GM12878 (cell line): ENCODE measurements at regions not wholly inside any gene's neighbourhood (a gene's known extent, or its start where the extent isn't known, plus 50 kb on each side); places are given as distances from the start of the nearest gene placed in this dataset.

ENCODE experiments used
- ATAC-seq: fragments of 200-7000 bp; cut with Tn5 transposase; 3 replicates; pipeline ENCODE4 v1.9.1; 2020; ENCODE audit warnings: mild to moderate bottlenecking, moderate library complexity
- BruUV-seq: library from RNA; stranded (reverse); fragments of 400-500 nt; replicated peaks from 2 replicates; lab custom pipeline; 2021; lab: Mats Ljungman, UMichigan
- CTCF ChIA-PET: fragments of 300-600 bp; sonication (Branson Sonifier 250); formaldehyde crosslinking; extraction: SDS; loops from one replicate; lab custom pipeline; 2021; ENCODE audit warnings: inconsistent platforms; lab: Yijun Ruan, JAX
- POLR2A ChIA-PET: fragments of 350-600 bp; formaldehyde crosslinking; extraction: SDS; loops from one replicate; lab custom pipeline; 2021; ENCODE audit warnings: inconsistent platforms; lab: Charles Lee
- RAD21 ChIA-PET: fragments of 300-600 bp; sonication (Branson Sonifier 250); formaldehyde crosslinking; loops from one replicate; lab custom pipeline; 2023; ENCODE audit warnings: antibody characterized with exemption; ENCODE audit not compliant: unreplicated experiment; lab: Charles Lee
- SMC1A ChIA-PET: fragments of 300-600 bp; sonication (Branson Sonifier 250); formaldehyde crosslinking; loops from one replicate; lab custom pipeline; 2023; ENCODE audit not compliant: unreplicated experiment, uncharacterized antibody; lab: Charles Lee
- DNase-seq: peaks from one replicate; pipeline ENCODE4 v3.0.0-alpha.2; 2011; ENCODE audit warnings: low read depth, low spot score
- FAIRE-seq: peaks from 3 replicates; lab custom pipeline; 2011; peaks lifted over from hg19 to GRCh38; lab: Jason Lieb, UNC
- H2AFZ ChIP-seq: 2 replicates; pipeline ENCODE4 v1.6.0; 2011; ENCODE audit warnings: low read depth, low read length, control low read depth; ENCODE audit not compliant: control insufficient read depth
- H3K27ac ChIP-seq: 2 replicates; pipeline ENCODE4 v1.5.1; 2011; ENCODE audit warnings: control low read depth; ENCODE audit not compliant: control insufficient read depth, insufficient read depth
- H3K27me3 ChIP-seq, 2 experiments: replicated peaks in 1 of 2; 2 replicates each; pipeline versions ENCODE4 v1.6.0 to v1.6.1; 2011; ENCODE audit warnings: low read length in 1 of 2; ENCODE audit not compliant: control insufficient read depth in 2 of 2, insufficient read depth in 2 of 2
- H3K36me3 ChIP-seq, 2 experiments: 2 replicates each; pipeline ENCODE4 v1.5.1; 2011; ENCODE audit warnings: low read length in 1 of 2; ENCODE audit not compliant: control insufficient read depth in 2 of 2, insufficient read depth in 2 of 2
- H3K4me1 ChIP-seq: 2 replicates; pipeline ENCODE4 v1.6.1; 2011; ENCODE audit warnings: mild to moderate bottlenecking, low read length, moderate library complexity, mixed read lengths; ENCODE audit not compliant: control insufficient read depth, insufficient read depth
- H3K4me2 ChIP-seq: 2 replicates; pipeline ENCODE4 v1.6.0; 2011; ENCODE audit warnings: control low read depth; ENCODE audit not compliant: control insufficient read depth, insufficient read depth
- H3K4me3 ChIP-seq: fragments of 200-600 bp; sonication (generic); 2 replicates; pipeline ENCODE4 v1.5.1; 2016
- H3K79me2 ChIP-seq: 2 replicates; pipeline ENCODE4 v1.6.0; 2011; ENCODE audit warnings: low read length; ENCODE audit not compliant: control insufficient read depth, insufficient read depth
- H3K9ac ChIP-seq: 2 replicates; pipeline ENCODE4 v1.8.0; 2011; ENCODE audit warnings: low read length, control low read depth, mixed read lengths; ENCODE audit not compliant: control insufficient read depth, insufficient read depth
- H3K9me3 ChIP-seq: replicated peaks from 3 replicates; pipeline ENCODE4 v1.5.1; 2011; ENCODE audit warnings: mild to moderate bottlenecking, low read length; ENCODE audit not compliant: control insufficient read depth, insufficient read depth
- H4K20me1 ChIP-seq: 2 replicates; pipeline ENCODE4 v1.6.0; 2011; ENCODE audit not compliant: control insufficient read depth, insufficient read depth
- BCL3 ChIP-seq: IDR thresholded peaks from 2 replicates; pipeline ENCODE4 v1.6.1; 2011; ENCODE audit warnings: borderline replicate concordance, low read depth, mild to moderate bottlenecking, moderate library complexity, low read length; ENCODE audit not compliant: insufficient read depth, poor library complexity, severe bottlenecking
- EED ChIP-seq: sonication (generic); IDR thresholded peaks from 2 replicates; pipeline ENCODE4 v1.6.1; 2016; ENCODE audit warnings: antibody characterized with exemption, low read depth
- IKZF1 ChIP-seq: fragments of 450-650 bp; conservative IDR thresholded peaks from 2 replicates; pipeline ENCODE4 v1.6.1; 2017; ENCODE audit warnings: antibody characterized with exemption, mild to moderate bottlenecking
- IRF5 ChIP-seq: fragments of 450-650 bp; IDR thresholded peaks from 2 replicates; pipeline ENCODE4 v1.6.1; 2017; ENCODE audit warnings: borderline replicate concordance
- RUNX3 ChIP-seq: IDR thresholded peaks from 2 replicates; pipeline ENCODE4 v1.6.1; 2012; ENCODE audit warnings: low read length, inconsistent platforms
- SREBF2 ChIP-seq: IDR thresholded peaks from 2 replicates; pipeline ENCODE4 v1.6.1; 2012; ENCODE audit warnings: mild to moderate bottlenecking, low read length
- WGBS: methylation state at CpG from one replicate; pipeline ENCODE4 v1.1.6; 2016; ENCODE audit warnings: low lambda C conversion rate; ENCODE audit not compliant: insufficient replicate concordance, insufficient coverage; ENCODE audit errors: missing lambda C conversion rate; 5-methylcytosine and 5-hydroxymethylcytosine counted together
- in situ Hi-C: fragments of 300-500 bp; cut with MboI; formaldehyde crosslinking; loops from 9 replicates; pipeline ENCODE4 v1.14.3; 2018; ENCODE audit warnings: mixed read lengths
- intact Hi-C: fragments of 100-400 bp; cut with micrococcal nuclease; formaldehyde crosslinking; loops from one replicate; pipeline ENCODE4 v1.14.2; 2022; ENCODE audit not compliant: unreplicated experiment
- TF ChIP-seq, protein P1 (sequence below): fragments of 450-650 bp; IDR thresholded peaks from 2 replicates; pipeline ENCODE4 v1.6.1; 2014; ENCODE audit warnings: mild to moderate bottlenecking
- TF ChIP-seq, protein P2 (sequence below): fragments of 150-350 bp; IDR thresholded peaks from 2 replicates; pipeline ENCODE4 v1.6.1; 2016; ENCODE audit warnings: low read depth, low read length

GRCh38 chr13:106159295-106160195 is 375.9 kb downstream of the EFNB2 start:
- ATAC-seq, result no peak
- H2AFZ ChIP-seq, result no peak overlapping the region
- BruUV-seq, result no TSS peak
- H4K20me1 ChIP-seq, result no peaks in the 10 kb centered on the region
- H3K4me3 ChIP-seq, result no peak overlapping the region
- H3K27me3 ChIP-seq, result no peaks in the 10 kb centered on the region
- FAIRE-seq, result no peak
- no peaks in the 10 kb centered on the region for H3K4me1 ChIP-seq
- ChIA-PET POLR2A (no interaction called here), SMC1A (interaction anchor here (0.6 to 1.4 kb wide), 3 partner anchors 11 to 71 kb away, joined by 3 to 4 read pairs (median 3); no protein-coding TSS in a partner anchor), CTCF (no interaction called here), RAD21 (interaction anchor here (1.5 kb wide), 1 partner anchor 33 kb away, joined by 3 read pairs; no protein-coding TSS in a partner anchor)
- H3K36me3 ChIP-seq, result no peaks in the 10 kb centered on the region
- H3K79me2 ChIP-seq, result no peaks in the 10 kb centered on the region
- 45% methylated on average over 20 of the region's 20 CpGs for WGBS
- H3K9me3 ChIP-seq, result no peaks in the 10 kb centered on the region
- H3K4me2 ChIP-seq, result no peak overlapping the region
- DNase-seq, result no peak
- no peak overlapping the region for H3K27ac ChIP-seq
- in situ Hi-C loops (no loop called here), intact Hi-C loops (no loop called here)
- TF ChIP-seq BCL3 (no peak), IKZF1 (no peak), RUNX3 (no peak), EED (no peak), IRF5 (no peak), SREBF2 (no peak)
- TF ChIP-seq, protein P1, sequence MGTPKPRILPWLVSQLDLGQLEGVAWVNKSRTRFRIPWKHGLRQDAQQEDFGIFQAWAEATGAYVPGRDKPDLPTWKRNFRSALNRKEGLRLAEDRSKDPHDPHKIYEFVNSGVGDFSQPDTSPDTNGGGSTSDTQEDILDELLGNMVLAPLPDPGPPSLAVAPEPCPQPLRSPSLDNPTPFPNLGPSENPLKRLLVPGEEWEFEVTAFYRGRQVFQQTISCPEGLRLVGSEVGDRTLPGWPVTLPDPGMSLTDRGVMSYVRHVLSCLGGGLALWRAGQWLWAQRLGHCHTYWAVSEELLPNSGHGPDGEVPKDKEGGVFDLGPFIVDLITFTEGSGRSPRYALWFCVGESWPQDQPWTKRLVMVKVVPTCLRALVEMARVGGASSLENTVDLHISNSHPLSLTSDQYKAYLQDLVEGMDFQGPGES, result no peak
- TF ChIP-seq, protein P2, sequence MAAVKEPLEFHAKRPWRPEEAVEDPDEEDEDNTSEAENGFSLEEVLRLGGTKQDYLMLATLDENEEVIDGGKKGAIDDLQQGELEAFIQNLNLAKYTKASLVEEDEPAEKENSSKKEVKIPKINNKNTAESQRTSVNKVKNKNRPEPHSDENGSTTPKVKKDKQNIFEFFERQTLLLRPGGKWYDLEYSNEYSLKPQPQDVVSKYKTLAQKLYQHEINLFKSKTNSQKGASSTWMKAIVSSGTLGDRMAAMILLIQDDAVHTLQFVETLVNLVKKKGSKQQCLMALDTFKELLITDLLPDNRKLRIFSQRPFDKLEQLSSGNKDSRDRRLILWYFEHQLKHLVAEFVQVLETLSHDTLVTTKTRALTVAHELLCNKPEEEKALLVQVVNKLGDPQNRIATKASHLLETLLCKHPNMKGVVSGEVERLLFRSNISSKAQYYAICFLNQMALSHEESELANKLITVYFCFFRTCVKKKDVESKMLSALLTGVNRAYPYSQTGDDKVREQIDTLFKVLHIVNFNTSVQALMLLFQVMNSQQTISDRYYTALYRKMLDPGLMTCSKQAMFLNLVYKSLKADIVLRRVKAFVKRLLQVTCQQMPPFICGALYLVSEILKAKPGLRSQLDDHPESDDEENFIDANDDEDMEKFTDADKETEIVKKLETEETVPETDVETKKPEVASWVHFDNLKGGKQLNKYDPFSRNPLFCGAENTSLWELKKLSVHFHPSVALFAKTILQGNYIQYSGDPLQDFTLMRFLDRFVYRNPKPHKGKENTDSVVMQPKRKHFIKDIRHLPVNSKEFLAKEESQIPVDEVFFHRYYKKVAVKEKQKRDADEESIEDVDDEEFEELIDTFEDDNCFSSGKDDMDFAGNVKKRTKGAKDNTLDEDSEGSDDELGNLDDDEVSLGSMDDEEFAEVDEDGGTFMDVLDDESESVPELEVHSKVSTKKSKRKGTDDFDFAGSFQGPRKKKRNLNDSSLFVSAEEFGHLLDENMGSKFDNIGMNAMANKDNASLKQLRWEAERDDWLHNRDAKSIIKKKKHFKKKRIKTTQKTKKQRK, result no peak
- no peak overlapping the region for H3K9ac ChIP-seq
